Stomach (tissue), 8 donors: ENCODE measurements at regions not wholly inside any gene's neighbourhood (a gene's known extent, or its start where the extent isn't known, plus 50 kb on each side); places are given as distances from the start of the nearest gene placed in this dataset.

ENCODE experiments used
- DNase-seq, 2 donors: peaks; one replicate each; pipeline versions ENCODE4 v3.0.0 to v3.0.0-alpha.2; 2013 to 2019
- H3K27ac ChIP-seq, 5 donors: fragments of 200-600 bp in 4 of 5; sonication (generic) in 4 of 5; one replicate each; pipeline ENCODE4 v1.5.1; 2013 to 2019; ENCODE audit warnings: mild to moderate bottlenecking in 1 of 5, moderate library complexity in 1 of 5
- H3K27me3 ChIP-seq, 3 donors: fragments of 200-600 bp; sonication (generic); one replicate each; pipeline ENCODE4 v1.5.1; 2017 to 2019; ENCODE audit warnings: mixed run types in 1 of 3
- H3K36me3 ChIP-seq, 4 donors: fragments of 200-600 bp; sonication (generic); 1 replicate in 3 of 4; 2 replicates in 1 of 4; pipeline ENCODE4 v1.5.1; 2016 to 2019
- H3K4me1 ChIP-seq, 4 donors: fragments of 200-600 bp; sonication (generic); one replicate each; pipeline ENCODE4 v1.5.1; 2016 to 2019
- H3K4me3 ChIP-seq, 4 donors: fragments of 200-600 bp; sonication (generic) in 3 of 4; one replicate each; pipeline ENCODE4 v1.5.1; 2016 to 2019; ENCODE audit warnings: mild to moderate bottlenecking in 1 of 4
- H3K9me3 ChIP-seq, 4 donors: fragments of 200-600 bp; sonication (generic); one replicate each; pipeline ENCODE4 v1.5.1; 2016 to 2019
- EP300 ChIP-seq: sonication (generic); formaldehyde crosslinking; IDR thresholded peaks from one replicate; pipeline ENCODE4 v1.6.1; 2017; ENCODE audit warnings: antibody characterized with exemption
- POLR2A ChIP-seq, 4 donors: fragments of 450-650 bp; IDR thresholded peaks; one replicate each; pipeline ENCODE4 v1.6.1; 2016; ENCODE audit warnings: antibody characterized with exemption in 4 of 4, control low read depth in 2 of 4, mild to moderate bottlenecking in 1 of 4, moderate library complexity in 1 of 4
- POLR2AphosphoS5 ChIP-seq, 3 donors: sonication (generic); formaldehyde crosslinking; IDR thresholded peaks; one replicate each; pipeline ENCODE4 v1.6.1; 2016; ENCODE audit warnings: antibody characterized with exemption in 3 of 3
- WGBS, 5 donors: extraction: QIAGEN DNeasy Blood & Tissue Kit in 3 of 5; methylation state at CpG; one replicate each; pipeline versions ENCODE4 v1.1.5 to v1.1.7; 2013 to 2018; 5-methylcytosine and 5-hydroxymethylcytosine counted together
- intact Hi-C: fragments of 100-400 bp; cut with DNase I; formaldehyde crosslinking; loops from one replicate; pipeline ENCODE4 v1.15.1; 2023; ENCODE audit warnings: low total_unique reads
- TF ChIP-seq, protein P1 (sequence below), 7 experiments: fragments of 450-650 bp in 4 of 7; fragments of 200-600 bp in 3 of 7; sonication (generic) in 3 of 7; IDR thresholded peaks; one replicate each; pipeline ENCODE4 v1.5.1; 2016 to 2019; ENCODE audit warnings: antibody characterized with exemption in 7 of 7, control low read depth in 2 of 7, mild to moderate bottlenecking in 1 of 7
- donor health status: healthy with polysubstance abuse.
- donor health status: Bipolar disorder and iron deficiency.
- donor health status: healthy.

DNA sequence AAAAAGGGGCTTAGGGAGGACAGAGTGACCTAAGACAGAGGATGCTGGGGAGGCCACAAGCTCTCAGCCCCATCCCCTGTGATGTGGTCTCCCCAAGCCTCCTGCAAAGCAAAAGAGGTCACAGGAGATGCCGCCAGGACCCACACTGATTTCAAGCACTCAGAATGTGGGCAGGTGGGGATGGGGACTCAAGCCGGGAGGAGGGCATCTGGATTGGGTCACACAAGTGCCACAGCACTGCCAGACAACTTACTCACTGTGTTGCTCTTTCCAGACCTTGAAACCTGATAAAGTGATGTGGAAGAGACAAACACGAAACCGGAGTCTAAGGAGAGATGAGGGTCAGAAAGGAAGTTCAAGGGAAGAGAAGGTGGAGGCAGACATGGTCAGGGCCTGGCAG, 95.7 kb downstream of the TTC32 start:
- TF ChIP-seq, protein P1, sequence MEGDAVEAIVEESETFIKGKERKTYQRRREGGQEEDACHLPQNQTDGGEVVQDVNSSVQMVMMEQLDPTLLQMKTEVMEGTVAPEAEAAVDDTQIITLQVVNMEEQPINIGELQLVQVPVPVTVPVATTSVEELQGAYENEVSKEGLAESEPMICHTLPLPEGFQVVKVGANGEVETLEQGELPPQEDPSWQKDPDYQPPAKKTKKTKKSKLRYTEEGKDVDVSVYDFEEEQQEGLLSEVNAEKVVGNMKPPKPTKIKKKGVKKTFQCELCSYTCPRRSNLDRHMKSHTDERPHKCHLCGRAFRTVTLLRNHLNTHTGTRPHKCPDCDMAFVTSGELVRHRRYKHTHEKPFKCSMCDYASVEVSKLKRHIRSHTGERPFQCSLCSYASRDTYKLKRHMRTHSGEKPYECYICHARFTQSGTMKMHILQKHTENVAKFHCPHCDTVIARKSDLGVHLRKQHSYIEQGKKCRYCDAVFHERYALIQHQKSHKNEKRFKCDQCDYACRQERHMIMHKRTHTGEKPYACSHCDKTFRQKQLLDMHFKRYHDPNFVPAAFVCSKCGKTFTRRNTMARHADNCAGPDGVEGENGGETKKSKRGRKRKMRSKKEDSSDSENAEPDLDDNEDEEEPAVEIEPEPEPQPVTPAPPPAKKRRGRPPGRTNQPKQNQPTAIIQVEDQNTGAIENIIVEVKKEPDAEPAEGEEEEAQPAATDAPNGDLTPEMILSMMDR (IDR thresholded peaks at IDR 0.05), result no peak
- TF ChIP-seq POLR2AphosphoS5 (IDR thresholded peaks at IDR 0.05) (no peak), POLR2A (IDR thresholded peaks at IDR 0.05) (no peak)
- Histone ChIP-seq H3K9me3 (no peaks in the 10 kb centered on the region), H3K36me3 (no peaks in the 10 kb centered on the region), H3K4me3 (no peak overlapping the region), H3K27ac (no peak overlapping the region), H3K4me1 (peaks cover 0 to 18% (median 16%) of the 10 kb centered on the region in 4 donors), H3K27me3 (no peaks in the 10 kb centered on the region)
- DNase-seq, result no peak
- intact Hi-C loops, result no loop called here
- WGBS, 5 donors, result 81 to 84% (median 83%) methylated on average over 4 of the region's 4 CpGs

GRCh38 chr2:19805266-19805665, 96.5 kb downstream of the TTC32 start:
- intact Hi-C loops, result no loop called here
- TF ChIP-seq POLR2A (IDR thresholded peaks at IDR 0.05) (no peak), POLR2AphosphoS5 (IDR thresholded peaks at IDR 0.05) (no peak), EP300 (no peak)
- TF ChIP-seq, protein P1 (IDR thresholded peaks at IDR 0.05), result no peak
- WGBS, 5 donors, result 83 to 93% (median 86%) methylated on average over 4 of the region's 4 CpGs

DNA sequence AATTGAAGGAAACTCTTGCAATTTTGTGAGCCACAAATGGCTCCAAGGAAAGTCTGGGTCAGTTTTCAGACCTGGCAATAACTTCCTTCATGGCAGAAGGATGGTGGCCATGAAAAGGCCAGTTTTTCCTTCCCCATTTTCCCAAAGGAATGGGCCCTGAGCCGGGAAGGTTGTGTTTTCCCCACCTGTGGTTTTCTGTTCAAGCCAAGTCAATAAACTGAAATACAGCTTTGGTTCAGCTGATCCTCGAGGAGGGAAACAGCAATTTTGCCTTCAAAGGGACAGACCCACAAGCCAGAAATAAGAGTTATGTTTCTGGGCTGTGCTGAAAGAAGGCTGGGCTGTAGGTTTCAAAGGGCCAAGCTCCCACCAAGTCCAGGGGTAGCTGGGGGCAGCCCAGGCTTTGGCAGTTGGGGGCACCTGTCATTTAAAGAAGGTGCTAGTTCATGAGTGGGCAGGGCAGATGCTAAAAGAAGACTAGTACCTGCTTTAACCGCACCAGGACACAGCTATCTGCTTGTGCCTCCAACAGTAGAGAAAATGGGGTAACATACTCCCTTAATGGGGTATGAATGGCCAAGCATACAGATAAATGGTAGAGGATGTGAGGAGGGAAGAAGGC, 97.0 kb downstream of the TTC32 start:
- H3K4me3 ChIP-seq, result no peak overlapping the region
- H3K27me3 ChIP-seq, result no peaks in the 10 kb centered on the region
- H3K4me1 ChIP-seq, result peaks cover 0 to 19% (median 16%) of the 10 kb centered on the region in 4 donors
- H3K9me3 ChIP-seq, result no peaks in the 10 kb centered on the region
- intact Hi-C loops, result no loop called here
- DNase-seq, result no peak
- H3K27ac ChIP-seq, result no peak overlapping the region
- 75 to 94% (median 86%) methylated on average over 3 of the region's 3 CpGs for WGBS, 5 donors
- TF ChIP-seq EP300 (no peak), POLR2A (IDR thresholded peaks at IDR 0.05) (no peak), POLR2AphosphoS5 (IDR thresholded peaks at IDR 0.05) (no peak)
- TF ChIP-seq, protein P1 (IDR thresholded peaks at IDR 0.05), result no peak
- no peaks in the 10 kb centered on the region for H3K36me3 ChIP-seq

More at GRCh38 chr2:19805266-19805665, 96.5 kb downstream of the TTC32 start:
- H3K27ac ChIP-seq, result no peak overlapping the region
- peaks cover 0 to 19% (median 16%) of the 10 kb centered on the region in 4 donors for H3K4me1 ChIP-seq
- H3K9me3 ChIP-seq, result no peaks in the 10 kb centered on the region
- H3K27me3 ChIP-seq, result no peaks in the 10 kb centered on the region
- no peak for DNase-seq
- no peak overlapping the region for H3K4me3 ChIP-seq
- H3K36me3 ChIP-seq, result no peaks in the 10 kb centered on the region

GRCh38 chr2:19802086-19802841, 99.5 kb downstream of the TTC32 start:
- TF ChIP-seq POLR2AphosphoS5 (IDR thresholded peaks at IDR 0.05) (no peak), EP300 (no peak), POLR2A (IDR thresholded peaks at IDR 0.05) (no peak)
- TF ChIP-seq, protein P1 (IDR thresholded peaks at IDR 0.05), result no peak
- Histone ChIP-seq H3K9me3 (no peaks in the 10 kb centered on the region), H3K4me1 (peaks cover 0 to 19% (median 16%) of the 10 kb centered on the region in 4 donors), H3K4me3 (no peak overlapping the region), H3K27ac (peak overlapping the region in 2 of 5 donors; percentile 12 to 37), H3K36me3 (no peaks in the 10 kb centered on the region), H3K27me3 (no peaks in the 10 kb centered on the region)
- DNase-seq, result no peak
- intact Hi-C loops, result no loop called here
- 82 to 89% (median 88%) methylated on average over 4 of the region's 4 CpGs for WGBS, 5 donors
